ENCODE measurements at regions not wholly inside any gene's neighbourhood (a gene's known extent, or its start where the extent isn't known, plus 50 kb on each side); places are given as distances from the start of the nearest gene placed in this dataset.

- TF ChIP-seq, protein P1, sequence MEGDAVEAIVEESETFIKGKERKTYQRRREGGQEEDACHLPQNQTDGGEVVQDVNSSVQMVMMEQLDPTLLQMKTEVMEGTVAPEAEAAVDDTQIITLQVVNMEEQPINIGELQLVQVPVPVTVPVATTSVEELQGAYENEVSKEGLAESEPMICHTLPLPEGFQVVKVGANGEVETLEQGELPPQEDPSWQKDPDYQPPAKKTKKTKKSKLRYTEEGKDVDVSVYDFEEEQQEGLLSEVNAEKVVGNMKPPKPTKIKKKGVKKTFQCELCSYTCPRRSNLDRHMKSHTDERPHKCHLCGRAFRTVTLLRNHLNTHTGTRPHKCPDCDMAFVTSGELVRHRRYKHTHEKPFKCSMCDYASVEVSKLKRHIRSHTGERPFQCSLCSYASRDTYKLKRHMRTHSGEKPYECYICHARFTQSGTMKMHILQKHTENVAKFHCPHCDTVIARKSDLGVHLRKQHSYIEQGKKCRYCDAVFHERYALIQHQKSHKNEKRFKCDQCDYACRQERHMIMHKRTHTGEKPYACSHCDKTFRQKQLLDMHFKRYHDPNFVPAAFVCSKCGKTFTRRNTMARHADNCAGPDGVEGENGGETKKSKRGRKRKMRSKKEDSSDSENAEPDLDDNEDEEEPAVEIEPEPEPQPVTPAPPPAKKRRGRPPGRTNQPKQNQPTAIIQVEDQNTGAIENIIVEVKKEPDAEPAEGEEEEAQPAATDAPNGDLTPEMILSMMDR (IDR thresholded peaks at IDR 0.05) = no peak
- TF ChIP-seq POLR2AphosphoS5 (IDR thresholded peaks at IDR 0.05) (no peak), POLR2A (IDR thresholded peaks at IDR 0.05) (no peak), EP300 (IDR thresholded peaks at IDR 0.05) (no peak)
Measured at GRCh38 chr6:170100046-170100445, 190.8 kb downstream of the DLL1 start.

Measured in gastroesophageal sphincter (tissue), 3 donors.